Uterus (tissue), 2 donors: ENCODE measurements at regions not wholly inside any gene's neighbourhood (a gene's known extent, or its start where the extent isn't known, plus 50 kb on each side); places are given as distances from the start of the nearest gene placed in this dataset.

ENCODE experiments used
- CTCF ChIP-seq, 4 experiments: fragments of 200-600 bp in 2 of 4; fragments of 450-650 bp in 2 of 4; sonication (generic) in 2 of 4; IDR thresholded peaks; one replicate each; pipeline ENCODE4 v1.5.1; 2016 to 2019; ENCODE audit warnings: antibody characterized with exemption in 4 of 4, mild to moderate bottlenecking in 2 of 4, moderate library complexity in 1 of 4
- POLR2A ChIP-seq, 2 donors: fragments of 450-650 bp; IDR thresholded peaks; one replicate each; pipeline ENCODE4 v1.6.1; 2016; ENCODE audit warnings: antibody characterized with exemption in 2 of 2, mild to moderate bottlenecking in 1 of 2, moderate library complexity in 1 of 2

- TF ChIP-seq CTCF (IDR thresholded peaks at IDR 0.05) (no peak), POLR2A (IDR thresholded peaks at IDR 0.05) (no peak)
Measured at GRCh38 chr5:7218141-7218540, 177.8 kb upstream of the ADCY2 start.
